ENCODE measurements at regions not wholly inside any gene's neighbourhood (a gene's known extent, or its start where the extent isn't known, plus 50 kb on each side); places are given as distances from the start of the nearest gene placed in this dataset.

DNA sequence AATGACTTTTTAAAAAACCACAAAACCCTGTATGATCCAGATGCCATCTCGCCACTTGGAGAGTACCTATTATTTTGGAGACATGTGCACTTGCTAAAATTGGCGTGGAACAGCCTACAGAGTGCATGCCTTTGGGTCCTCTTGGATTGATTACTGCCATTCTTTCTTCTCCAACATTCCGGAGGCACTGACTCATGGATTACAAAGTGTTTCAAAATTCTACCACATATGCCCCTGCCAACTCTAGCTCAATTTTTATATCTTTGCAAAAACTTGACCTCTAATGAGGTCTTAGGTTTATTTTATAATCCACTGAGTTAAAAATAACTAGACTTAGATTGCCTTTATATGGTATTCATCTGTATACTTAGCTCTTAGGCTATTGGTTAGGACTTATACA is 55.8 kb upstream of the KIF5B start:
- TF ChIP-seq CHD1 (IDR thresholded peaks at IDR 0.05; ENCODE audit: low read depth, low read length) (no peak), POLR2A (IDR thresholded peaks at IDR 0.05; ENCODE audit: low read depth, low read length) (no peak), MAZ (IDR thresholded peaks at IDR 0.05; ENCODE audit: borderline replicate concordance, low read depth, low read length) (no peak), RAD21 (IDR thresholded peaks at IDR 0.05; ENCODE audit: low read length) (no peak), USF2 (IDR thresholded peaks at IDR 0.05; ENCODE audit: low read depth, low read length) (no peak), RCOR1 (IDR thresholded peaks at IDR 0.05; ENCODE audit: insufficient replicate concordance, low read length) (no peak), MAFK (IDR thresholded peaks at IDR 0.05; ENCODE audit: low read depth, low read length) (no peak), BHLHE40 (IDR thresholded peaks at IDR 0.05; ENCODE audit: low read depth, low read length) (no peak), CEBPB (IDR thresholded peaks at IDR 0.05; ENCODE audit: low read depth, low read length) (no peak), SMC3 (IDR thresholded peaks at IDR 0.05; ENCODE audit: low read depth, low read length) (no peak), RFX5 (IDR thresholded peaks at IDR 0.05; ENCODE audit: low read depth, low read length) (no peak), FOS (IDR thresholded peaks at IDR 0.05; ENCODE audit: low read depth, low read length) (no peak), NFE2L2 (IDR thresholded peaks at IDR 0.05; ENCODE audit: low read depth, low read length) (no peak)
- TF ChIP-seq, protein P1, sequence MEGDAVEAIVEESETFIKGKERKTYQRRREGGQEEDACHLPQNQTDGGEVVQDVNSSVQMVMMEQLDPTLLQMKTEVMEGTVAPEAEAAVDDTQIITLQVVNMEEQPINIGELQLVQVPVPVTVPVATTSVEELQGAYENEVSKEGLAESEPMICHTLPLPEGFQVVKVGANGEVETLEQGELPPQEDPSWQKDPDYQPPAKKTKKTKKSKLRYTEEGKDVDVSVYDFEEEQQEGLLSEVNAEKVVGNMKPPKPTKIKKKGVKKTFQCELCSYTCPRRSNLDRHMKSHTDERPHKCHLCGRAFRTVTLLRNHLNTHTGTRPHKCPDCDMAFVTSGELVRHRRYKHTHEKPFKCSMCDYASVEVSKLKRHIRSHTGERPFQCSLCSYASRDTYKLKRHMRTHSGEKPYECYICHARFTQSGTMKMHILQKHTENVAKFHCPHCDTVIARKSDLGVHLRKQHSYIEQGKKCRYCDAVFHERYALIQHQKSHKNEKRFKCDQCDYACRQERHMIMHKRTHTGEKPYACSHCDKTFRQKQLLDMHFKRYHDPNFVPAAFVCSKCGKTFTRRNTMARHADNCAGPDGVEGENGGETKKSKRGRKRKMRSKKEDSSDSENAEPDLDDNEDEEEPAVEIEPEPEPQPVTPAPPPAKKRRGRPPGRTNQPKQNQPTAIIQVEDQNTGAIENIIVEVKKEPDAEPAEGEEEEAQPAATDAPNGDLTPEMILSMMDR (conservative IDR thresholded peaks at IDR 0.05; ENCODE audit: low read depth, low read length): no peak

All from IMR-90 (cell line).